ENCODE measurements at regions not wholly inside any gene's neighbourhood (a gene's known extent, or its start where the extent isn't known, plus 50 kb on each side); places are given as distances from the start of the nearest gene placed in this dataset.

- CTCF ChIA-PET: no interaction called here
- no TSS peak for BruUV-seq (replicated peaks)
Measured at GRCh38 chr6:114580882-114581281, 238.1 kb upstream of the HS3ST5 start.

GRCh38 chr6:114579486-114579885, 236.7 kb upstream of the HS3ST5 start:
- RAD21 ChIA-PET (ENCODE audit: low non-redundant PET in 1 of 2, low total read pairs in 2 of 2, uncharacterized antibody in 2 of 2, unreplicated experiment in 2 of 2): no interaction called here
- H3K9me2 ChIP-seq (ENCODE audit: insufficient read depth): no peaks in the 10 kb centered on the region
- H3K4me3 ChIP-seq (replicated peaks in 1 of 2; ENCODE audit: low read depth in 1 of 2, low read length in 2 of 2): no peak overlapping the region
- intact Hi-C loops (cut with micrococcal nuclease): no loop called here
- H4K20me1 ChIP-seq (ENCODE audit: insufficient read depth): no peaks in the 10 kb centered on the region
- ATAC-seq (no peak), DNase-seq (ENCODE audit: low read depth, low spot score) (no peak)
- no peak overlapping the region for H3K27ac ChIP-seq (ENCODE audit: low read depth, low read length)
- no peaks in the 10 kb centered on the region for H3K79me2 ChIP-seq (ENCODE audit: insufficient read depth, low read length)
- H3K36me3 ChIP-seq (ENCODE audit: control insufficient read depth in 1 of 2, insufficient read depth in 2 of 2, low read length in 2 of 2): no peaks in the 10 kb centered on the region
- H3K4me2 ChIP-seq (ENCODE audit: low read length): no peak overlapping the region
- H3K9me3 ChIP-seq (ENCODE audit: control insufficient read depth in 1 of 2, insufficient read depth in 1 of 2, low read depth in 1 of 2, low read length in 2 of 2): no peaks in the 10 kb centered on the region
- H3K9ac ChIP-seq (ENCODE audit: low read length): no peak overlapping the region
- peaks cover 6% of the 10 kb centered on the region; the same call in 1 of the 2 replicates for H3K27me3 ChIP-seq (ENCODE audit: insufficient read depth, low read length)
- CTCF ChIA-PET: no interaction called here
- H2AFZ ChIP-seq (ENCODE audit: low read depth, low read length, poor library complexity, severe bottlenecking): no peak overlapping the region
- POLR2A ChIA-PET: no interaction called here
- no TSS peak for BruUV-seq (replicated peaks)
- H3K4me1 ChIP-seq (ENCODE audit: control insufficient read depth in 1 of 2, insufficient read depth in 2 of 2, low read length in 2 of 2): no peaks in the 10 kb centered on the region
- TF ChIP-seq EZH2phosphoT487 (IDR thresholded peaks at IDR 0.05; ENCODE audit: borderline replicate concordance): no peak
- TF ChIP-seq YY1 (IDR thresholded peaks at IDR 0.05; ENCODE audit: extremely low read depth, insufficient replicate concordance, low read depth, low read length): no peak
- no peak for TF ChIP-seq CEBPB (IDR thresholded peaks at IDR 0.05; ENCODE audit: low read depth)
- no peak for TF ChIP-seq SIN3A (IDR thresholded peaks at IDR 0.05; ENCODE audit: low read depth)
- no peak for TF ChIP-seq ELF1 (IDR thresholded peaks at IDR 0.05; ENCODE audit: borderline replicate concordance, low read depth)

More at GRCh38 chr6:114580882-114581281, 238.1 kb upstream of the HS3ST5 start:
- ATAC-seq (no peak), DNase-seq (ENCODE audit: low read depth, low spot score) (no peak)
- no peaks in the 10 kb centered on the region for H3K9me3 ChIP-seq (ENCODE audit: control insufficient read depth in 1 of 2, insufficient read depth in 1 of 2, low read depth in 1 of 2, low read length in 2 of 2)
- no peak overlapping the region for H2AFZ ChIP-seq (ENCODE audit: low read depth, low read length, poor library complexity, severe bottlenecking)
- RAD21 ChIA-PET (ENCODE audit: low non-redundant PET in 1 of 2, low total read pairs in 2 of 2, uncharacterized antibody in 2 of 2, unreplicated experiment in 2 of 2): no interaction called here
- no peaks in the 10 kb centered on the region for H3K9me2 ChIP-seq (ENCODE audit: insufficient read depth)
- no peak overlapping the region for H3K4me3 ChIP-seq (replicated peaks in 1 of 2; ENCODE audit: low read depth in 1 of 2, low read length in 2 of 2)
- no peak overlapping the region for H3K9ac ChIP-seq (ENCODE audit: low read length)
- intact Hi-C loops (cut with micrococcal nuclease): no loop called here
- no peak for TF ChIP-seq ATF3 (IDR thresholded peaks at IDR 0.05)
- POLR2A ChIA-PET: no interaction called here
- H4K20me1 ChIP-seq (ENCODE audit: insufficient read depth): no peaks in the 10 kb centered on the region
- H3K79me2 ChIP-seq (ENCODE audit: insufficient read depth, low read length): no peaks in the 10 kb centered on the region
- H3K36me3 ChIP-seq (ENCODE audit: control insufficient read depth in 1 of 2, insufficient read depth in 2 of 2, low read length in 2 of 2): no peaks in the 10 kb centered on the region
- no peaks in the 10 kb centered on the region for H3K4me1 ChIP-seq (ENCODE audit: control insufficient read depth in 1 of 2, insufficient read depth in 2 of 2, low read length in 2 of 2)
- no peak overlapping the region for H3K27ac ChIP-seq (ENCODE audit: low read depth, low read length)
- no peak overlapping the region for H3K4me2 ChIP-seq (ENCODE audit: low read length)
- peaks cover 6% of the 10 kb centered on the region; the same call in 1 of the 2 replicates for H3K27me3 ChIP-seq (ENCODE audit: insufficient read depth, low read length)
